NT2/D1 (cell line): ENCODE measurements at regions not wholly inside any gene's neighbourhood (a gene's known extent, or its start where the extent isn't known, plus 50 kb on each side); places are given as distances from the start of the nearest gene placed in this dataset.

Experiments
- SUZ12 ChIP-seq: IDR thresholded peaks from 2 replicates; pipeline ENCODE4 v1.6.1; 2011; ENCODE audit not compliant: insufficient read length, insufficient read depth; ENCODE audit errors: extremely low read depth
- YY1 ChIP-seq: IDR thresholded peaks from 2 replicates; pipeline ENCODE4 v1.6.1; 2011; ENCODE audit not compliant: insufficient read length, insufficient read depth
- ZNF274 ChIP-seq: IDR thresholded peaks from 2 replicates; pipeline ENCODE4 v1.6.1; 2011; ENCODE audit warnings: mild to moderate bottlenecking, low read depth, low read length

DNA sequence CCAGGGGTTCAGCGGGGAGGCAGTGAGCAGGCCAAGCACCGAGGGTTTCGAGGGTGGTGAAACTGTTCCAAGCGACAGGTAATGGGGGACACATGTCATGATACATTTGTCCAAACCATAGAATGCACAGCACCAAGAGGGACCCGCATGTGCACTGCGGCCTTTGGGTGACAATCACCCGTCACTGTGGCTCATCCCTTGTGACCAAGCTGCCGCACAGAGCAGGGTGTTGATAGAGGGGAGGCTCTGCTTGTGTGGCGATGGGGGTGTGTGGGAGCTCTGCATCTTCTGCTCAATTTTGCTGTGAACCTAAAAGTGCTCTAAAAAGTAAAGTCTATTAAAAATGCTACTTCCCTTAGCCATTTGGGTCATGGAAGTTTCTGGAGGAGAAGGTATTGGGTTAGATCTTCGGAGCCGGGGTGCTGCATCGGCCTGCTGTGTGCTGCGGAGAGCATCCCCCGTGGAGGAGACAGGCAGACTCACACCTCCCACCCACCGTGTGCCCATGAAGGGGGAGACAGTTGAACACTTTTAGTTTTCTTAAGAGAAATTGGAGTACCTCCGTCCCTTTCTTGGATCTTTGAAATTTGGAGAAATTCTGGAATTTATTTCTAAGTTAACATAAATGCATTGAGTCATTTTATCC is 280.4 kb upstream of the IRX2 start:
- TF ChIP-seq YY1 (no peak), ZNF274 (no peak), SUZ12 (no peak)
